ENCODE measurements at regions not wholly inside any gene's neighbourhood (a gene's known extent, or its start where the extent isn't known, plus 50 kb on each side); places are given as distances from the start of the nearest gene placed in this dataset.

GRCh38 chr3:111471831-111472230 lies 70.2 kb upstream of the CD96 start:
- H3K79me2 ChIP-seq (ENCODE audit: insufficient read depth, low read length): no peaks in the 10 kb centered on the region
- no peak overlapping the region for H2AK5ac ChIP-seq (ENCODE audit: insufficient read length, low read length)
- H2BK15ac ChIP-seq (ENCODE audit: low read depth, low read length): no peak overlapping the region
- WGBS (ENCODE audit: extremely low coverage, insufficient read length, low lambda C conversion rate): no CpG with 5 or more reads among the region's 2 CpGs
- H3K14ac ChIP-seq (ENCODE audit: insufficient read depth, low read length): no peak overlapping the region
- H3K56ac ChIP-seq (ENCODE audit: insufficient read length, low read depth, low read length): no peak overlapping the region
- H4K8ac ChIP-seq (replicated peaks; ENCODE audit: insufficient read length, low read depth, low read length): no peak overlapping the region
- H3K79me1 ChIP-seq (ENCODE audit: insufficient read depth, low read depth, low read length, poor library complexity, severe bottlenecking): no peaks in the 10 kb centered on the region
- DNase-seq: no peak
- no peaks in the 10 kb centered on the region for H3K23me2 ChIP-seq (ENCODE audit: insufficient read length, low read depth, low read length, poor library complexity, severe bottlenecking)
- H2BK12ac ChIP-seq (ENCODE audit: insufficient read length, low read depth, low read length): no peak overlapping the region
- H3K4ac ChIP-seq (ENCODE audit: low read depth, low read length): no peak overlapping the region
- Mint-ChIP-seq H3K36me3 (ENCODE audit: insufficient read depth in 1 of 3, low read depth in 3 of 3) (peaks cover 0 to 5% (median 0%) of the 10 kb centered on the region in 3 experiments; a peak in 2 of 7 replicates), H3K4me1 (peaks cover 20 to 21% of the 10 kb centered on the region in 2 experiments), H3K4me3 (no peak overlapping the region), H3K27ac (no peak overlapping the region), H3K9me3 (no peaks in the 10 kb centered on the region; a peak in 2 of 5 replicates), H3K27me3 (ENCODE audit: low read depth) (no peaks in the 10 kb centered on the region)
- no peak overlapping the region for H4K5ac ChIP-seq (ENCODE audit: insufficient read length, low read depth, low read length)
- TF ChIP-seq CTCF (conservative IDR thresholded peaks at IDR 0.05): no peak
- H3K27me3 ChIP-seq (ENCODE audit: insufficient read depth, low read length): no peaks in the 10 kb centered on the region
- H2AFZ ChIP-seq (ENCODE audit: low read length): no peak overlapping the region
- H3K9me3 ChIP-seq (ENCODE audit: control insufficient read depth, low read depth, low read length): no peaks in the 10 kb centered on the region
- H3K4me1 ChIP-seq (ENCODE audit: insufficient read depth, low read length): peaks cover 2% of the 10 kb centered on the region; the same call in 1 of the 2 replicates
- no peak overlapping the region for H2BK20ac ChIP-seq (ENCODE audit: low read depth, low read length, poor library complexity, severe bottlenecking)
- no peak overlapping the region for H2BK5ac ChIP-seq (ENCODE audit: insufficient read length, low read length)
- H3K9ac ChIP-seq (ENCODE audit: extremely low read depth, insufficient read length, low read length): no peak overlapping the region
- no peak overlapping the region for H3K27ac ChIP-seq (ENCODE audit: insufficient read length, low read depth, low read length)
- no peak overlapping the region for H3K4me2 ChIP-seq (ENCODE audit: insufficient read depth, insufficient read length, low read length)
- no peak overlapping the region for H3K23ac ChIP-seq (ENCODE audit: insufficient read length, low read depth, low read length)
- H3T11ph ChIP-seq (ENCODE audit: low read length): no peak overlapping the region
- no peaks in the 10 kb centered on the region for H4K20me1 ChIP-seq (ENCODE audit: control insufficient read depth, insufficient read depth, insufficient read length)
- no peak overlapping the region for H4K91ac ChIP-seq (ENCODE audit: insufficient read length, low read depth, low read length)
- no peak overlapping the region for H3K18ac ChIP-seq (ENCODE audit: insufficient read length, low read depth, low read length)
- no peak overlapping the region for H2BK120ac ChIP-seq (ENCODE audit: low read depth, low read length, poor library complexity, severe bottlenecking)
